Calu3 (cell line): ENCODE measurements at regions not wholly inside any gene's neighbourhood (a gene's known extent, or its start where the extent isn't known, plus 50 kb on each side); places are given as distances from the start of the nearest gene placed in this dataset.

Experiments
- BruUV-seq: library from RNA; stranded (reverse); fragments of 400-500 nt; replicated peaks from 2 replicates; lab custom pipeline; 2021; lab: Mats Ljungman, UMichigan
- CTCF ChIA-PET: fragments of 300-600 bp; sonication (Branson Sonifier 250); formaldehyde crosslinking; loops from one replicate; lab custom pipeline; 2022; ENCODE audit warnings: antibody characterized with exemption; lab: Charles Lee
- DNase-seq: peaks from one replicate; pipeline ENCODE4 v3.0.0; 2022
- H3K27ac Mint-ChIP-seq: one replicate; pipeline ENCODE4 v1.8.0; 2022; ENCODE audit warnings: mixed read lengths; ENCODE audit not compliant: unreplicated experiment
- H3K27me3 Mint-ChIP-seq: one replicate; pipeline ENCODE4 v1.8.0; 2022; ENCODE audit warnings: mixed read lengths; ENCODE audit not compliant: unreplicated experiment
- H3K36me3 Mint-ChIP-seq: one replicate; pipeline ENCODE4 v1.8.0; 2022; ENCODE audit warnings: mild to moderate bottlenecking, moderate library complexity, mixed read lengths; ENCODE audit not compliant: insufficient read depth, unreplicated experiment
- H3K4me1 Mint-ChIP-seq: one replicate; pipeline ENCODE4 v1.8.0; 2022; ENCODE audit warnings: mild to moderate bottlenecking, low read depth, mixed read lengths; ENCODE audit not compliant: unreplicated experiment
- H3K4me3 Mint-ChIP-seq: one replicate; pipeline ENCODE4 v1.8.0; 2022; ENCODE audit warnings: mild to moderate bottlenecking, low read depth, moderate library complexity, mixed read lengths; ENCODE audit not compliant: unreplicated experiment
- H3K9me3 Mint-ChIP-seq: one replicate; pipeline ENCODE4 v1.8.0; 2022; ENCODE audit warnings: low read depth, mixed read lengths; ENCODE audit not compliant: unreplicated experiment
- CTCF ChIP-seq: fragments of 200-600 bp; IDR thresholded peaks from one replicate; pipeline ENCODE4 v1.8.0; 2022; ENCODE audit warnings: antibody characterized with exemption; ENCODE audit not compliant: unreplicated experiment
- intact Hi-C: fragments of 100-400 bp; cut with micrococcal nuclease; formaldehyde crosslinking; loops from one replicate; pipeline ENCODE4 v1.10.0; 2022; ENCODE audit not compliant: unreplicated experiment

GRCh38 chr12:25875661-25876060 is 82.8 kb upstream of the RASSF8 start:
- Mint-ChIP-seq H3K27me3 (no peaks in the 10 kb centered on the region), H3K4me3 (no peak overlapping the region), H3K4me1 (peaks cover 9% of the 10 kb centered on the region), H3K9me3 (peaks cover 3% of the 10 kb centered on the region), H3K27ac (no peak overlapping the region), H3K36me3 (no peaks in the 10 kb centered on the region)
- CTCF ChIA-PET, result no interaction called here
- no peak for DNase-seq
- no TSS peak for BruUV-seq
- TF ChIP-seq CTCF, result no peak
- intact Hi-C loops, result no loop called here

- BruUV-seq, result no TSS peak
- H3K27ac Mint-ChIP-seq, result no peak overlapping the region
- no peaks in the 10 kb centered on the region for H3K36me3 Mint-ChIP-seq
- no peak for DNase-seq
- peaks cover 9% of the 10 kb centered on the region for H3K4me1 Mint-ChIP-seq
- no peaks in the 10 kb centered on the region for H3K27me3 Mint-ChIP-seq
- intact Hi-C loops, result no loop called here
- CTCF ChIA-PET, result no interaction called here
- H3K4me3 Mint-ChIP-seq, result no peak overlapping the region
- H3K9me3 Mint-ChIP-seq, result peaks cover 3% of the 10 kb centered on the region
- TF ChIP-seq CTCF, result no peak
Observed at GRCh38 chr12:25876383-25877045, 82.0 kb upstream of the RASSF8 start.

GRCh38 chr12:25877446-25877845 is 81.0 kb upstream of the RASSF8 start:
- no peak for TF ChIP-seq CTCF
- DNase-seq, result no peak
- H3K9me3 Mint-ChIP-seq, result peaks cover 3% of the 10 kb centered on the region
- H3K4me1 Mint-ChIP-seq, result no peaks in the 10 kb centered on the region
- intact Hi-C loops, result no loop called here
- H3K36me3 Mint-ChIP-seq, result no peaks in the 10 kb centered on the region
- CTCF ChIA-PET, result no interaction called here
- H3K27ac Mint-ChIP-seq, result no peak overlapping the region
- BruUV-seq, result no TSS peak
- no peaks in the 10 kb centered on the region for H3K27me3 Mint-ChIP-seq
- no peak overlapping the region for H3K4me3 Mint-ChIP-seq

- H3K27me3 Mint-ChIP-seq, result no peaks in the 10 kb centered on the region
- CTCF ChIA-PET, result interaction anchor here (0.6 kb wide), 1 partner anchor 15 kb away, joined by 4 read pairs; no protein-coding TSS in a partner anchor
- no peak overlapping the region for H3K27ac Mint-ChIP-seq
- no TSS peak for BruUV-seq
- H3K4me3 Mint-ChIP-seq, result no peak overlapping the region
- intact Hi-C loops, result no loop called here
- no peak for TF ChIP-seq CTCF
- H3K4me1 Mint-ChIP-seq, result no peaks in the 10 kb centered on the region
- no peaks in the 10 kb centered on the region for H3K36me3 Mint-ChIP-seq
- DNase-seq, result no peak
- peaks cover 3% of the 10 kb centered on the region for H3K9me3 Mint-ChIP-seq
Observed at GRCh38 chr12:25882266-25882665, 76.2 kb upstream of the RASSF8 start.
